ENCODE measurements at regions not wholly inside any gene's neighbourhood (a gene's known extent, or its start where the extent isn't known, plus 50 kb on each side); places are given as distances from the start of the nearest gene placed in this dataset.

GRCh38 chr15:77838595-77838994 is 205.9 kb upstream of the LINGO1 start:
- no peak for DNase-seq (ENCODE audit: low read depth)
- TF ChIP-seq CTCF (IDR thresholded peaks at IDR 0.05; ENCODE audit: insufficient read depth, low read length), result no peak
- no peak overlapping the region for H3K4me3 ChIP-seq (ENCODE audit: low read depth, low read length)

- TF ChIP-seq CTCF (IDR thresholded peaks at IDR 0.05; ENCODE audit: insufficient read depth, low read length), result no peak
- no peak overlapping the region for H3K4me3 ChIP-seq (ENCODE audit: low read depth, low read length)
- DNase-seq (ENCODE audit: low read depth), result no peak
Observed at GRCh38 chr15:77838061-77838460, 205.3 kb upstream of the LINGO1 start.

GRCh38 chr15:77837649-77838025 is 204.9 kb upstream of the LINGO1 start:
- DNase-seq (ENCODE audit: low read depth), result no peak
- H3K4me3 ChIP-seq (ENCODE audit: low read depth, low read length), result no peak overlapping the region
- no peak for TF ChIP-seq CTCF (IDR thresholded peaks at IDR 0.05; ENCODE audit: insufficient read depth, low read length)

- no peak overlapping the region for H3K4me3 ChIP-seq (ENCODE audit: low read depth, low read length)
- DNase-seq (ENCODE audit: low read depth), result no peak
- TF ChIP-seq CTCF (IDR thresholded peaks at IDR 0.05; ENCODE audit: insufficient read depth, low read length), result no peak
Observed at GRCh38 chr15:77836906-77837648, 204.4 kb upstream of the LINGO1 start.

- H3K4me3 ChIP-seq (ENCODE audit: low read depth, low read length), result no peak overlapping the region
- TF ChIP-seq CTCF (IDR thresholded peaks at IDR 0.05; ENCODE audit: insufficient read depth, low read length), result no peak
- peak; percentile 12 for DNase-seq (ENCODE audit: low read depth)
Observed at GRCh38 chr15:77836121-77836692, 203.5 kb upstream of the LINGO1 start.

- H3K4me3 ChIP-seq (ENCODE audit: low read depth, low read length), result no peak overlapping the region
- DNase-seq (ENCODE audit: low read depth), result no peak
- TF ChIP-seq CTCF (IDR thresholded peaks at IDR 0.05; ENCODE audit: insufficient read depth, low read length), result no peak
Observed at GRCh38 chr15:77834276-77834990, 201.7 kb upstream of the LINGO1 start.
